22Rv1 (cell line): ENCODE measurements at regions not wholly inside any gene's neighbourhood (a gene's known extent, or its start where the extent isn't known, plus 50 kb on each side); places are given as distances from the start of the nearest gene placed in this dataset.

Experiments
- CTCF ChIP-seq: fragments of 450-650 bp; IDR thresholded peaks from 2 replicates; pipeline ENCODE4 v1.5.1; 2017; ENCODE audit warnings: mild to moderate bottlenecking
- ZFX ChIP-seq: fragments of 450-650 bp; IDR thresholded peaks from 2 replicates; pipeline ENCODE4 v1.6.1; 2017; ENCODE audit warnings: antibody characterized with exemption, borderline replicate concordance

GRCh38 chr2:181374781-181375675 lies 82.2 kb upstream of the ITGA4 start:
- TF ChIP-seq CTCF (no peak), ZFX (no peak)
